GM19023 (cell line): ENCODE measurements at regions not wholly inside any gene's neighbourhood (a gene's known extent, or its start where the extent isn't known, plus 50 kb on each side); places are given as distances from the start of the nearest gene placed in this dataset.
"Not testable (repeated sequence)": the region's sequence is repeated elsewhere in the genome, so short reads cannot be mapped to it uniquely, and the experiment has no call there.

Source experiments
- ATAC-seq: cut with Tn5 transposase; IDR thresholded peaks from one replicate; pipeline ENCODE4 v1.9.1; 2021; ENCODE audit warnings: mild to moderate bottlenecking, moderate library complexity; ENCODE audit not compliant: unreplicated experiment

GRCh38 chr2:156254637-156255067, 77.9 kb downstream of the NR4A2 start:
- ATAC-seq = not testable (repeated sequence)

GRCh38 chr2:156253765-156254164, 78.8 kb downstream of the NR4A2 start:
- no peak for ATAC-seq

GRCh38 chr2:156242874-156243273, 89.6 kb downstream of the NR4A2 start:
- no peak for ATAC-seq

- no peak for ATAC-seq
Measured at GRCh38 chr2:156237558-156237957, 95.0 kb downstream of the NR4A2 start.

GRCh38 chr2:156229724-156230362, 102.7 kb downstream of the NR4A2 start:
- ATAC-seq = no peak

GRCh38 chr2:156223328-156223727, 109.2 kb downstream of the NR4A2 start:
- ATAC-seq = not testable (repeated sequence)

GRCh38 chr2:156221703-156222102, 110.8 kb downstream of the NR4A2 start:
- ATAC-seq = no peak

- ATAC-seq = no peak
Measured at GRCh38 chr2:156219491-156220100, 112.9 kb downstream of the NR4A2 start.

- ATAC-seq = no peak
Measured at GRCh38 chr2:156215656-156216055, 116.9 kb downstream of the NR4A2 start.

GRCh38 chr2:156211318-156211717, 121.2 kb downstream of the NR4A2 start:
- no peak for ATAC-seq

- ATAC-seq = no peak
Measured at GRCh38 chr2:156206355-156206754, 126.2 kb downstream of the NR4A2 start.

GRCh38 chr2:156199588-156199987, 132.9 kb downstream of the NR4A2 start:
- no peak for ATAC-seq

GRCh38 chr2:156196031-156196430, 136.5 kb downstream of the NR4A2 start:
- ATAC-seq = no peak

- no peak for ATAC-seq
Measured at GRCh38 chr2:156192468-156192867, 140.1 kb downstream of the NR4A2 start.

- ATAC-seq = no peak
Measured at GRCh38 chr2:156191527-156191926, 141.0 kb downstream of the NR4A2 start.

- no peak for ATAC-seq
Measured at GRCh38 chr2:156190517-156190916, 142.0 kb downstream of the NR4A2 start.

- ATAC-seq = no peak
Measured at GRCh38 chr2:156189584-156189983, 142.9 kb downstream of the NR4A2 start.

GRCh38 chr2:156189143-156189542, 143.4 kb downstream of the NR4A2 start:
- no peak for ATAC-seq

- no peak for ATAC-seq
Measured at GRCh38 chr2:156182132-156182531, 150.4 kb downstream of the NR4A2 start.

- ATAC-seq = no peak
Measured at GRCh38 chr2:156181208-156181607, 151.3 kb downstream of the NR4A2 start.

GRCh38 chr2:156177654-156178053, 154.9 kb downstream of the NR4A2 start:
- no peak for ATAC-seq

GRCh38 chr2:156175946-156176345, 156.6 kb downstream of the NR4A2 start:
- no peak for ATAC-seq

GRCh38 chr2:156170929-156171328, 161.6 kb downstream of the NR4A2 start:
- ATAC-seq = no peak
